HG03520 (cell line): ENCODE measurements at regions not wholly inside any gene's neighbourhood (a gene's known extent, or its start where the extent isn't known, plus 50 kb on each side); places are given as distances from the start of the nearest gene placed in this dataset.

Source experiments
- ATAC-seq: cut with Tn5 transposase; IDR thresholded peaks from one replicate; pipeline ENCODE4 v1.9.1; 2021; ENCODE audit warnings: mild to moderate bottlenecking, moderate library complexity; ENCODE audit not compliant: unreplicated experiment

DNA sequence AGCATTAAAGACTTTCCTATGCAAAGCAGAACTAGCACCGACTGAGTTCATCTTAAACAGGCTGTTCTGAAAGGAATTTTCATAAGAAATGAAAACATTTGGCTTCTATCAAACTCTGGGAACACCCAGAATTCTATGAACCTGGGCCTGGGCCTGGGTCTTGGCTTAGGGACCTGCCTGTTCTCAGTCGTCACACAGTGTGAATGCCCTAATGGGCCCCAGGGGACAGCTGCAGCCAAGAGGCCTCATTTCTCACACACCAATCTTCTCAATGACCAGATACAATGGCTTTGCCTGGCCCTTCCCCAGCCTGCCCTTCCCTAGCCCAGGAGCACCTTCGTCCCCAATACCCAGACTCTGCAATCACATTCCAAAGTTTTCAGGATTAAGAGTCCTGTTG, 234.9 kb upstream of the ARHGAP20 start:
- ATAC-seq = no peak

- no peak for ATAC-seq
Observed at GRCh38 chr11:110939471-110939870, 227.2 kb upstream of the ARHGAP20 start.

- no peak for ATAC-seq
Observed at GRCh38 chr11:110935018-110935640, 222.9 kb upstream of the ARHGAP20 start.

- no peak for ATAC-seq
Observed at GRCh38 chr11:110929129-110929528, 216.9 kb upstream of the ARHGAP20 start.

GRCh38 chr11:110928391-110928790, 216.2 kb upstream of the ARHGAP20 start:
- no peak for ATAC-seq

DNA sequence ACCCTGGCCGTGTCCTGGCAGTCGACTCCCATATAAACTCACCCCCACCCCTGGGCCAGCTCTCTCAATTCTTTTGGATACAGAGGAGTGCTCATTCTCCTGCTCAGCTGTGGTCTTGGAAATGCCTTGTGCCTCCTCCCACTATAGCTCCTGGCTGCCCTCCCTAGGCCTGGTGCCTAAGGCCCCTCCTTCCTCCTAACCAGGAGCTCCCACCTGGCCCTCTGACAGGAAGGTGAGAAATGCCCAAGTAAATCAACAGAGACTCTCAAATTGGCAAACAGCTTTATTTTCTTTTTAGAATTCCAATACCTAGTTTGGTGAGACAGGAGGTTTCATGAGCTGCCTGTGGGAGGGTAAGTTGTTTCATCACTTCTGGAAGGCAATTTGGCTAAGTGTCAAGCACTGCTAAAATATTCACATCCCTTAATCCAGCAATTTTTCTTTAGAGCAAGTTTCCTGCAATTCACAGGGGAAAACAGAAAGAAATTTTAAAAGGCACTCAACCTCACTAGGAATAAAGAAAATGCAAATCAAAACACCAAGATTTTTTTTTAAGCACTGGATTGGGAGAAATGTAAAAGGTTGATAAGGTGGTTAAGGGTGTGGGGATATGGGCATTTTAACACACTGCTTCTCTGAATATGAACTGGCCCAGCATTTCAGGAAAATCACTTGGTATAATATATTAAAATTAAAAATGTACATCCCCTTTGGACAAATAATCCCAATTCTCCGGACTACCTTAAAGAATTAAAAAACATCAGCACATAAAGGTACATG, 209.7 kb upstream of the ARHGAP20 start:
- ATAC-seq = no peak

- no peak for ATAC-seq
Observed at GRCh38 chr11:110919241-110919922, 207.1 kb upstream of the ARHGAP20 start.

GRCh38 chr11:110918351-110918750, 206.1 kb upstream of the ARHGAP20 start:
- ATAC-seq = no peak

DNA sequence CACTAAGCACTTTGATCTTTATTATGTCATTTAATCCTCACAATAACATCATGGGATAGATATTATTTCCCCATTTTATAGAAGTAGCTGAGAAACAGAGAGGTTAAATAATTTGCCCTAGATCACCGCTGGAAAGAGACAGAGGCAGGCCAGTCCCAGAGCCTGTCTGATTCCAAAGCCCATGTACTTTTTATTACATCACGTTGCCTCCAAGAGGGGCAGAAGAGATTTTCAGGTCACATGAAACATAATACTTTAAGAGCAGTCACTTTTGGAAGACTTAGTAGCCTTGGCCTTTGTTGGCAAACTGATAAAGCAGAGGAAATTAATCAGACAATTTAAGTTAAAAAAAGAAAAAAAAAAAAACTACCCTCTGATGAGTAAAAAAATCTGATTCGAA, 200.2 kb upstream of the ARHGAP20 start:
- ATAC-seq = no peak

DNA sequence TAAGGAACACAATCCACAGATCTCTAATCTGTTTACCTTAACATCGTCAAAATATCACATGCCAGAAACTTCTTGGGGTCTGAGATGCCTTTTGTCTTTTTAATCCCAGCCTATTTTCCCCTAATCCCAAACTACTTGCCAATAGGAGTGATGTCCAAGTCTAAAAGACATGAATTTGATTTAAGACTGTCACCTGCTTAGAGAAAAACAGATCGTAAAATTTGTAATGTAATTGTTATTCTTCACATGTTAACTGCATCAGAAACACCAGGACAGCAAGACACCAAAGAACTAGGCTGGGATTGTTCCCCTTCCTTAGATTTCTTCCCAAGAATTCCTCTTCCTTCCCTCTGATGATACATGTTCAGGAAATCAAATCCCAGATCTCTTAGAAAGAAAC, 198.1 kb upstream of the ARHGAP20 start:
- ATAC-seq = no peak

- ATAC-seq = no peak
Observed at GRCh38 chr11:110909336-110909735, 197.1 kb upstream of the ARHGAP20 start.

GRCh38 chr11:110908401-110909105, 196.3 kb upstream of the ARHGAP20 start:
- no peak for ATAC-seq

- ATAC-seq = no peak
Observed at GRCh38 chr11:110907629-110908028, 195.4 kb upstream of the ARHGAP20 start.

DNA sequence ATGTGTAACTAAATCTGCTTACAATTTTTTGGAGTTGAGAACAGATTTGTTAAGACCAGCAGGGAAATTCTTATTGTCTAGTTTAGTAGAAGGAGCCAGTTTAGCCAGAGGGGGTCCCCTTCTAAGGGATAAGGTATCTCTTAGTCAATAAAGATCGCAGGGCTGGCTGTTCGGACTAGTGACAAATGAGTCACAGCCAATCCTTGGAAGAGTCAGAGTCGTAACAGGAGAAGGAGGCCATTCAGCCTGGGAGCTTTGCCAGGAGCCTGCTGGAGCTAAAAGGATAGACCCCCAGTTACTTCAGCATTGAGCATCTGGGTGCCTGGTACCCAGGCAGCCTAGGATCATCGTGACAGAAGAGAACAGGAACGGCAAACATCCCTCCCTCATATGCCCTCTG, 191.6 kb upstream of the ARHGAP20 start:
- no peak for ATAC-seq

DNA sequence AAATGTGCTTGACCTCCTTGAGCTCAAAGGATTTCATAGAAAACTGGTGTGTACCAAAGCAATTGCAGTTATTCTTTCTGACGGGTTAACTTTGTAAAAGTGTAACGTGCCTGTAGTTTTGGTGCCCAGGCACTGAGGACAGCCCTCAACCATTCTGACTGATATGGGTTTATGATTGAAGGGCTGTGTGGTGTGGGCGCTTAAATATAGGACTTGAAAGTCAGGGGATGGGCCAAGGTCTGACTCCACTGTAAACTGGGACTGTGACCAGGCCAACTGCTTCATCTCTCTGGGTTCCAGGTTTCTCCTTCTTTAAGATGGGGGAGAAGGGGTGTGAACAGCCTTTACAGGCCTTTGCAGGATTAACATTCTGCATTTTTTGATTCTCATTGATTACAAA, 191.1 kb upstream of the ARHGAP20 start:
- no peak for ATAC-seq

- no peak for ATAC-seq
Observed at GRCh38 chr11:110901441-110901840, 189.2 kb upstream of the ARHGAP20 start.

DNA sequence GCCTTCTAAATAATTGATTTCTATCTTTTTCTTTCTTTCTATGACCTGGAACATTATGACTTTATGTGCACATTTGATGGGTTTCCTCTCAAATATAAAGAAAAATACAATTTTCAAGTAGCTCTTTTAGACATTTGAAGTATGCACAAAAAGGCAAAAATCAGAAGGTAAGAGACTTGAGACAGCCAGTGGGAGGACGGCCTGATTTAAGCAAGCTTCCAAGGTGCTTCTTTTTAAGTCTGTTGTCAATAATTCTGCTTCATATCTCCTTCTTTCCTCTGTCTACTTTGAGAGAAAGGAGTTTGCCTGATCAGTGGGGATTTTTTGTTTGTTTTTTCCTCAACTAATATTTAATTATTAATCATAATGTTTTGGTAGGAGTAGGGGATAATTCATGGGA, 188.2 kb upstream of the ARHGAP20 start:
- ATAC-seq = no peak

GRCh38 chr11:110897035-110897434, 184.8 kb upstream of the ARHGAP20 start:
- ATAC-seq = no peak

DNA sequence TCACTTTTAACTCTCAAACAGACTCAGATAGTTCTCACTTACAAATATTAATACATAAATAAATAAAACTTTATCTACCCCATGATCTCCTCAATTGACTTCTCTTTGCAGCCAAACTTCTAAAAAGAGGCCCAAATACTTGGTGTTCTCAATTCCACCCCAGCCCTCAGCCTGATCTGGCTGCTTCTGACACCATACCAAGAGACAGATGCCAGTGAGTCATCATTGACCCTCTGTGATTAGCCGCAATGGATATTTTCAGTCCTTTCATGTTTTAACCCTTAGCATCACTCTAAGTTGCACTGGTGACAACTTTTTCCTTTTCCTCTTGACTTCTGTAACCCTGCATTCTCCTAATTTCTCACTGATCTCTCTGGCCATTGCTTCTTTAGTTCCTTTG, 184.1 kb upstream of the ARHGAP20 start:
- ATAC-seq = no peak

GRCh38 chr11:110894224-110894623, 182.0 kb upstream of the ARHGAP20 start:
- no peak for ATAC-seq

- no peak for ATAC-seq
Observed at GRCh38 chr11:110892741-110893285, 180.6 kb upstream of the ARHGAP20 start.
